Activated gamma-delta T cell (primary cell): ENCODE measurements at regions not wholly inside any gene's neighbourhood (a gene's known extent, or its start where the extent isn't known, plus 50 kb on each side); places are given as distances from the start of the nearest gene placed in this dataset.
"Not testable (repeated sequence)": the region's sequence is repeated elsewhere in the genome, so short reads cannot be mapped to it uniquely, and the experiment has no call there.

Experiments
- DNase-seq: peaks from one replicate; lab custom pipeline; 2025; lab: John Stamatoyannopoulos, UW

DNA sequence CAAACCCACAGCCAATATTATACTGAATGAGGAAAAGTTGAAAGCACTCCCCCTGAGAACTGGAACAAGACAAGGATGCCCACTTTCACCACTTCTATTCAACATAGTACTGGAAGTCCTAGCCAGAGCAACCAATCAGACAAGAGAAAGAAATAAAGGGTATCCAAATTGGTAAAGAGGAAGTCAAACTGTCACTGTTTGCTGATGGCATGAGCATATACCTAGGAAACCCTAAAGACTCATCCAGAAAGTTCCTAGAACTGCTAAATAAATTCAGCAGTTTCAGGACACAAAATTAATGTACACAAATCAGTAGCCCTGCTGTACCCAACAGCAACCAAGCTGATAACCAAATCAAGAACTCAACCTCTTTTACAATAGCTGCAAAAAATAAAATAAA is 220.0 kb downstream of the SYK start:
- not testable (repeated sequence) for DNase-seq

DNA sequence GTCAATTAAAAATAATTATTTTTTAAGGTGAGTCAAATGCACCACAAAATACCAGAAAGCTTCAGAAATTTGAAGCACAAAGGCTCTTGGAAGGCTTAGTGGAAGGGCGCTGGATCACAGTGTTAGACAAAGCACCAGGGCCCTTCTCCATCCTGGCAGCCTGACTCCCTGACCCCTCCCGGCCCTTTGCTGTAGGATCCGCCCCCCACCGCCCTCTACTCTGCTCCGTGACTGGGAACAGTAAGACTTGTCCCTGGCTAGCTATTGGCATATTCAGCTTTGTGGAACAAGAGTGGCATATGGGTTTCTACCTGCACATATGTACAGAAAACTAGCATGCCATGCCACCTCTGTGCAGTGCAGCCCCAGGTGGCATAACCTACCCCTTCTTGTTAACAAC is 222.1 kb downstream of the SYK start:
- DNase-seq = no peak

DNA sequence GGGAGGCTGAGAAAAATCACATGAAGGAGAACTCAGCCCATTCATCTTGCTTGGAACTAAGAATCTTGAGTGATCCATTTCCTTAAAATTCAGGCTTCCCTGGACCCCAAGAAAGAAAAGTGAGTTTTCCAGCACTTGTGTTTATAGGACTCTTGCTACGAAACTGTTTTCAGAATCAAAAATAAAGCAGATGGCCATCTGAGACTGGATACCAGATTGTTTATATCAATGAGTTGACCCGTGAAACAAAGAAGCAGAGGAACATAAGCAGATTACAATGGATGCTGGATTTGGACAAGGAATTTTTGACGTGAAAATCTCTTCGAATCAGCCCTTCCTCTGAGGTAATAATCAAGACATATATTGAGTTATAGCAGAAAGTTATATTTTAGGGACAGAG is 223.2 kb downstream of the SYK start:
- no peak for DNase-seq

DNA sequence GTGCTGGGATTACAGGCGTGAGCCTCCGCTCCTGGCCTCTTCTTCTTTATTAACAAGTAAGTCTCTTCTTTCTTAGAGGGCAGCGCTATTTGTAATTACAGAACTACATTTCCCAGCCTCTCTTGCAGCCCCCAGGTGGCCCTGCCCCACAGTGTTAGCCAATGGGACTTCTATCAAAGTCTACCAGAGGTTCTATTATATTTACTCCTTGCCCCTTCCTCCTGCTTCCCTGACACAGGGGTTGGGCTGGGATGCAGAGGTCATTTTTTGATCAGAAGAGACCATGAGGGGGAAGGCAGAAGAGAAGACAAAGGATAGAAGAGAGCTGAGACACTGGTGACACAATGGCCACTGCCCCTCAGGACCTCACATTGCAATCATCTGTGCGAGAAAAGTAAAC is 224.2 kb downstream of the SYK start:
- DNase-seq = no peak

DNA sequence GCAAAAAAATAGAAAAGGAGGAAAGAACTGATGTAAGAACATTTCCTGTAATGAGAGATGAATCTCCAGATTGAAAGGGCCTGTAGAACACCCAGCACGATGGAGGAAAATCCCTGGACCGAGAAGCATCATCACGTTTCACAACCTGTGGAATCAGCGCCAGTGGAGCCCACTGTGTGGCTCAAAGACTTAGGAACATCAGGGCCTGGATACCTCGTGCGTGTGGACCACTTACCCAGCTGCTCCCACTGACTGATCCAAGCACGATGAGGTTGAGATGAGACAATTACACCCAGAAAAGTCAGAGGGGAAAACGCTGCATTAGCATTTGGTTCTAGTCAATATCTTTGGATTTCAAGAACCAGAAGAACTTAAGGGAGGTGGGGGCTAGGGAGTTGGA is 224.6 kb downstream of the SYK start:
- no peak for DNase-seq

DNA sequence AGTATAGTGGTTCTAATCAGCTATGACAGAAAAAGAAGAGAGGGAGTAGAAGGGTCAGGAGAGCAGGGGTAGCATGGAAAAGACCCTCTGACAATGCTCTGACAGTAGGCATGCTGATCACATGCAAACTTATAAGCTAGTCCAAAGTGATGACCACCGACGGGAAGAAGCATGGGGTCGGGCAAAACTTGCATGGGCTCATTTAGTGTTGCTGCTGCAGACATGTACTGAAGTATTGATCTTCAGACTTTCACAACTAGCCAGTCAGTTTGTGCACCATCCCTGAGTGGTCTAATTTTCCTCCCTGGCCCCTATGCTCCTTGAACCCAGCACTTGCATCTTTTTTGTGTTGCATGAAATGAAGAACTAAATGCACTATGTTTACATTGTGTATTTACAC is 225.4 kb downstream of the SYK start:
- DNase-seq = no peak

DNA sequence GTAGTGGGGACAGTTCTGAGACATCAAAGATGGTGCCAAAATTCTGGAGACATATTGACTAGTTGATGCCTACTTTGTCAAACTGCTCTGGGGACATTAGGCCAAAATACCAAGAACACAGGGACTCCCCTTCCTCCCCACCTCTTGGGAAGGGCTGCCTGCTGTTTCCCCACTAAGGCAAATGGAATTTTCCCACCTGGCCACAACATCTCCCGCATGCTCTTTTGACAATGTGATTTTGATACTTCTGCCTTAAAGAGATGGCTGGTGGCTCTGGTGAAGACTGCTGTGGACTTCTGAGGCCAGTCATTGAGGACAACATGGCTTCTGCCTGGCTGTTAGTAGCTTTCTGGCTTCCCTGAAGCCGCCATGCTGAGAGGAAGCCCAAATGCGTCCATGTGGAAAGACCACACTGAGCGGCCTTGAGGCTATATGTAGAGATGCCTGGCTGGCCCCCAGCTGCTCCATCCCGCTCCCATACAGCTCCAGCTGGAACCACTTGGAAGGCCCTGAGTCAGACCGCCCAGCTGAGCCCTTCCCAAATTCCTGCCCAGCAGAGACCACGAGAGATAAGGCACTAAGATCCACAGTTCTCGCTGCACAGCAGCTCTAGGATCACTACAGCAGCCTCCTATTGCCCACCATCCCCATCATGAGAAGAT is 226.7 kb downstream of the SYK start:
- DNase-seq = no peak

DNA sequence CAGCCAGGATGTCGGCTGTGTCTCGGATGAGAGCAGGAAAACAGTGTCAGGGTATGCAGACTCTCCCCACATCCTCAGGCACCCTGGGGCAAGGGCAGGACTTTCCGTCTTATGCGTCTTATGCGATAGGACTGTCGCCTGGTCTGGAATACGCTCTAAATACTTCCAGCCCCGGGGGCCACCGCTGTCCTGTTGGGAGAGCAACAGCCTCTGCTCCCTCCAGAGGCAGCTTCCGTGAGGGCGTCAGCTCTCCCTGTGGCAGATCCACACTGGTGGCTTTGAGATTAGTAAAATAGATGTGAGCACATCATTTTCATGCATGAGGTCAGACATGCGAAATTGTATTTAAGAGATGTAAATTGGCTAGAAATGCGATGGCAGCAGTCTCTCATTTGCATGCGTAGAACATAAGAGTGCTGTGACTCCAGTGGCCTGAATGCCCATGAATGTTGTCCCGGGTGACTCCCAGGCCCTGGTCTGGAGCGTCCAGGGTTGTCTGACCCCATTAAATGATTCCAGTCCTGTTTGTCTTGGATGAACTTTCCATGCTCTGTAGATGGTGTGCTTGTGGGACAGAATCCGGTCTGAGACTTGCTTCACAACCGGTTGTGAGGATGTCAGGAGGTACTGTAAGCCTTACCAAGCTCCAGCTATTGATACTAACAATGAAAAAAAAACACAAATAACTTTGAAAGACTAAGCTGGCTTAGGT is 228.2 kb downstream of the SYK start:
- no peak for DNase-seq

DNA sequence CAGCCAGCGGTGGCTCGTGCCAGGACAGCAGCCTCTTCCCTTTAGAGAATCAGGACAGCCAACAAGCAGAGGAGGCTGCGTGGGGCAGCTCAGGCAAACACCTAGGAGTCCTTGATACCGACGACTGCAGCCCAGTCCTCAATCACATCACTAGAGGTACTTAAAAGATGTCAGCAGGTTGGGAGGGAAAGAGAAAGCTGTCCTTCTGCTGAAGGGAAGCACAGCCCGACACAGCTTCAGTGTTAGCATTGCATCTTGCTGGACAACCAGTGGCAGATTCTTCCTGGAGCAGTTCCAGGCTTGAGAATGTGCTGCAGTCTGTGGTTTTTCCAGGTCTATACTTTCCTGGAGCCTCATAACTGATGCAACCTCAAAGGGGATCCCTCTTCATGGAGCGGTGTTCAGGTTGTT is 230.5 kb downstream of the SYK start:
- DNase-seq = no peak

DNA sequence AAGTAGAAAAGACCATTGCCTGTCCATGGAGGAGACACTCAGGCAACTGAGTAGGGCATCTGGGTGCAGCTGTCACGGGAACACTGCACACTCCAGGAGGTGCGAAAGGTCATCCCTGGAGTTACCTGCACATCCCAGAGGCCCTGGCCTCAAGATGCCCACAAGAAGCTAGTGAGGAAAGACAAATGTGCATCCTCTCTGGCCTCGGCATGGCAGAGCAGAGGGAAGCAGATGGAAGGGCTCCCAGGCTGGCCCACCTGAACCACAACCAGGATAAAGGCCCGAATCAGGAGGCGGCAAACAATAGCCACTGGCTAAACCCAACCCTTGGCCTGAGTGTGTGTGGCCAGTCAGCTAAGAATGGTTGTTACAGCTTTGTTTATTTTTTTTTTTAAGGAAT is 231.7 kb downstream of the SYK start:
- no peak for DNase-seq

DNA sequence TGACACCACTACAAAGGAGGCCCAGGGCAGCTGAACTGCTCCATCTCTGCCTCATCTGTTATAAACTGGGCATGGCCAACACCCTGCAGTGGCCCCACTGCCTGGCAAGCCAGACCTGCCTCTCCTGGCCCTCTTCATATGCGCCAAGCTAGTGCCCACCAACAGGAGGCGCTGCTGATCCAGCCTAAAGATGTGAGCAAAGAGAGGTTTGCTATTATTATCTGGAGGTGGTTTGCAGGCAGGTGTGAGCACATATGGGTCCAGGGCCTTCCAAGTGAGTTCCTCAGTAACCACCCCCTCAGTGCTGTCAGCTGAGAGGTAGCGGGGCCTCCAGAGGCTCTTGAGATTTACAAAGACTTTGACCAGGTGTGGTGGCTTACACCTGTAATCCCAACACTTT is 232.2 kb downstream of the SYK start:
- DNase-seq = no peak

DNA sequence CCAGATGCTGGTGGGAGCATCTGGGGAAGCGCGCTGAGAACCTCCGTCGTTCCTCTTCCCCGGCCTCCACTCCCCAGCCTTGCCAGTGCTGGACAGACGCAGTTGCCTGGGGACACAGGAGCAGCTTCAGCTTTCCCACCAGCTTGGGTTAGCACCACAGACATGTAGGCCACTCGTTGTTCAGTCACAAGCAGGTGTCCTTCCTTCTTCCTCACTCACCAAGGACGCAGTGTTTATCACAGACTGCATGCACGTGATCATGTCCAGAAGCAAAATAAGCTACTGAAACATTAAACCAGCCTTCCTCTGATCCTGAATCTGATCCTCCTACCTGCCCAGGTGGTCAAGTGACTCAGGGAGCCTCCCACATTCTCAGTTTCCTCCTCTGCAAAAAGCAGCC is 232.9 kb downstream of the SYK start:
- no peak for DNase-seq

DNA sequence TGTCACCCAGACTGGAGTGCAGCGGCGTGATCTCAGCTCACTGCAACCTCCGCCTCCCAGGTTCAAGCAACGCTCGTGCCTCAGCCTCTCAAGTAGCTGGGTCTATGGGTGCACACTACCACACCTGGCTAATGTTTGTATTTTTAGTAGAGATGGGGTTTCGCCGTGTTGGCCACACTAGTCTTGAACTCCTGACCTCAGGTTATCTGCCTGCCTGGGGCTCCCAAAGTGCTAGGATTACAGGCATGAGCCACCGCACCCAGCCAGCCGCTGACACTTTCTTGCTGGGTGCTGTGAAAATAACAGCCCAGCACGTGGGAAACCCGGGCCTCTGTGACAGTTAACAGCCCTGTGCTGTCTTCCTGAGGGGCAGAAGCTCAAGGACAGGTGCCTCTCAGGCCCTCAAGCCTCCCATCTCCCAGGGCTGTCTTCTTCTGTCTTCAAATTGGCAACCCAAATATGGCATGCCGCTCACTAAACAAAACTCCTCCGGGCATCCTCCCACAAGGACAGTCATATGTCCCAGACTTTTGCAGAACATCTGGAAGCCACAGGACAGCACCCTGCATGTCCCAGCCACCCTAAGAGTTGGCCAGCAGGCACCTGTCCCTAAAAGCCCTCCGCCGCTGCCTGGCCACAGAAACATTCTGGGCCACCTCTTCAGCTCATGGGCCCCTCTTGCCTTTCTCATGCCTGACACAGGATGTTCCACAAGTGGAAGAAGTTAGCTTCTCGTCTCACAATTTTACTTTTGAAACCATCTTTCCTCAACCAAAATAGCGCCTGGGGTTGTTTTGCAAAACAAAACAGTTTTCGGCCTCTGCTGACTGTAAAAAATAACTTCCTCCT is 233.6 kb downstream of the SYK start:
- no peak for DNase-seq

DNA sequence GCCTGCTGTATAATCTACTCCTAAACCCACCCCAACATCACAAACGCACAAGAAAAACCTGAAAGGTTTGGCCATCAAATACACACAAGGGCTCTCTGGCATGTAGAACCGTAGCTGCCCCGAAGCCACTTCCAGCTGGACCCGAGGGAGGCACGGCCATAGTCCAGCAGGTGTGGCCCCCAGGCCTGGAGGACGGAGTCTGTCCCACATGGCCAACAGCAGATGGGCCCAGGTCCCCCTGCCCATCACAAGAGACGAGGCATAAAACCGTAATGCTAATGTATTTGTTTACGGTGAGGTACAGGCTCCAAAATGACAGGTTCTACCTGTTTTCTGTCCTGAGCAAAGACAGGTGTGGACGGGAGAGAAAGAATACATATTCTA is 234.2 kb downstream of the SYK start:
- DNase-seq = no peak

DNA sequence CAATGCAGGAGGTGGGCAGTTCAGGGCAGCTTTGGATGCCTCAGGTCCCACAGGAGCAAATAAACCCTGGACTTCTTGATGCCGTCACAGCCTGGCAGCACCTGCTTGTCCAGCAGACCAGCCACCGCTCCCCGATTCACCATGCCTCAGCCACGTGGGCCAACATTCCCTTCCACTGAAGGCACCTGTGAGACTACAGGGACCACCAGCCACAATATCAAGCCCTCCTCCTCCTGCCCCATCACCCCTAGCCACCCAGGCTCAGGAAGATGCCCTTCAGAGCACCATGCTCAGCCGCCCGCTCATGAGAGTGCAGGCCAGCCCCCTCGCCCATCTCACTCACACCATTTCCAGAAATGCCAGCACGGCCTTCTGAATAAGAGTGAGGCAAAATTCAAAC is 234.7 kb downstream of the SYK start:
- no peak for DNase-seq

DNA sequence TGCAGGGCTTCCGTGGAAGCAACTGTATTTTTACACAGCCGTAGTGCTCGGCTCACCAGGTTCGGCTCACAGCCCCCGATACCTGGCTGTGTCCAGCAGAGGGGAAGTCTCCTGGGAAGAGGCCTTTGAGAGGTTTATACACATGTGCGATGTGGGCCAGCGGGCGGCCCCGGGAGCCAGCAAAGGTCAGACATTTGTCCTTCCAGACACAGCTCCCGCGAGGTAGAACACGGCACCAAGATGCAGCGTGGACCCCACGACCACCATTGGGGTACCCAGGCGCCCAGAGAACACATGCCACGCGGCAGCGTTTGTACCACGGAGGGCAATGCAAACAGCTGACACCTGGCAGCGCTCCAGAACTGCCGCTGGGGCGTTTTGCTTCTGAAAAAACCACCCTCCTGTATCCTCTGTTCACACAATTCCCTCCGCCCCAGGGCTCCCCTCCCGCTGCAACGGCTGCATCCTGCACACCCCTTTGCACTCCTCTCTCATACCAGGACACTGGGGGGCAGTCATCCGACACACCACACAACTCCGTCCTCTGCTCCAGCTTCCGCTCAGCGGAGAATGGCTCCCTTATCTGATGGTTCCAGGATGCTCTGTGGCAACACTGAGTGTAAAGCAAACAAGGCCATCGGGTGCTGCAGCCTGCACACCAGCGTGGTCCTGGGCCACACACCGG is 235.3 kb downstream of the SYK start:
- DNase-seq = peak; percentile 18

DNA sequence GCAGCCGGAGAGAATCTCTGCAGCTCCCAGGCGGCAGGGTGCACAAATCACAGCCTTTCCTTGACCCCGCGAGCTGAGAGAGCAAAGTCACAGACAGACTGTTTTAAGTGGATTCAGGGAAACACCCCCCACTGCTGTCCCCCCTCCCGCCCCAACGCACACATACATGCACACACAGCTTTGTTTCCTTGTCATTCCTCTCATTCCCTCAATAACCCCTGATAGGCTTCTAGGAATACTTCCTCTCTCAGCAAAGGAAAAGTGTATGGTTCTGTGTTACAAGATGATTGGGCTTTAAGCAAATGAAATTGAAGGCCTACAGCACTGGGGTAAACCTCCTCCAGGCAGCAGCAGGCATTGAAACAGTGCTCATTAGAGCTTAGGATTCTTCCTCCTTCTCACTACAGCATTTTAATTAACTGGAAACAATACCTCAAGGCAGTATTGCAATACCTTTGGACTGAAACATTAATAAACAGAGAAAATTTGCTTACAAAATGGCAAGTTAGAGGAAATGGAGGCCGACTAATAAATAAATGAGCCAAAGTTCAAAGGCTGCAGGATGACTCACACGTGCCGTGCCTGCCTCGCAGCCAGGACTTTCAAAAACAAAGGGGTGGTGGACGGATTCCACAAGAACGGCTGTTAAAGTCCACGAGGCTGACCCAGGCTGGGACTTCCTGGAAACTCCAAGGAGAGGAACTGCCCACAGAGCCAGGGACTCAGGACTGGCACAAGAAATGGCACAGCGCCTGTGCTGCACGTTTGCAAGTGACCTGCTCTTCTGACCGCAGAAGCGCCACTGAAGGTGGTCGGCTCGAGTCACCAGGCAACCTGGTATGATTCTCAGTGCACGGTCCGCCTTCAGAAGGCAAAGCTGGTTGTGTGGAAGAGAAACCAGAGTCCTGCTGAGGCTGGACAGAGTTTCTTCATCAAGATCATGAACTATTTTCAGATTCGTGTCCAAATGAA is 236.2 kb downstream of the SYK start:
- DNase-seq = no peak

DNA sequence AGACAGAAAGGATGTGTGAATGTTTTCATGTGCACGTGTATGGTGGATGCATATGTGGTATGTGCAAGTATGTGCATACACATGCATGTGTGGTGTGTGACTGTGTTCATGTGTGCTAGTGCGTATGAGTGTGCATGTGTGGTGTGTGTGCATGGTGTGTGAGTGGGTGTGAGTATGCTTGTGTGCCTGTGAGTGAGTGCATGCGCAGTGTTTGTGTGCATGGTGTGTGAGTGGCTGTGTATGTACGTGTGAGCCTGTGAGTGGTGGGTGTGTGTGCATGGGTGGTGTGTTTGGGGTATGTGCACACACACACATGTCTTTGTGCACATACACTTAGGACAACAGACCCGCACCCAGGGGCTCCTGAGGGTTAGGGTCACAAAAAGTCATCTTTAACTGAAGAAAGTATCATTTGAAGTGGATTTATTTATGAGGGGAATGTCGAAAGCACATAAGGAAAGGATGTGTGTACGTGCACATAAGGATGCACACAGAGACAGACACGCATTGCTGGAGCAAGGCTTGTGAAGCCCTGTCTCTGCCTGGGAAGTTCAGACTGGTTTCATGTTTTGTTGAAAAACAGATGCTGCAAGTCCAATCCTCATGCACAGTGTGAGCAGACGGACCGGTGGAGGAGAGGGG is 237.0 kb downstream of the SYK start:
- no peak for DNase-seq

DNA sequence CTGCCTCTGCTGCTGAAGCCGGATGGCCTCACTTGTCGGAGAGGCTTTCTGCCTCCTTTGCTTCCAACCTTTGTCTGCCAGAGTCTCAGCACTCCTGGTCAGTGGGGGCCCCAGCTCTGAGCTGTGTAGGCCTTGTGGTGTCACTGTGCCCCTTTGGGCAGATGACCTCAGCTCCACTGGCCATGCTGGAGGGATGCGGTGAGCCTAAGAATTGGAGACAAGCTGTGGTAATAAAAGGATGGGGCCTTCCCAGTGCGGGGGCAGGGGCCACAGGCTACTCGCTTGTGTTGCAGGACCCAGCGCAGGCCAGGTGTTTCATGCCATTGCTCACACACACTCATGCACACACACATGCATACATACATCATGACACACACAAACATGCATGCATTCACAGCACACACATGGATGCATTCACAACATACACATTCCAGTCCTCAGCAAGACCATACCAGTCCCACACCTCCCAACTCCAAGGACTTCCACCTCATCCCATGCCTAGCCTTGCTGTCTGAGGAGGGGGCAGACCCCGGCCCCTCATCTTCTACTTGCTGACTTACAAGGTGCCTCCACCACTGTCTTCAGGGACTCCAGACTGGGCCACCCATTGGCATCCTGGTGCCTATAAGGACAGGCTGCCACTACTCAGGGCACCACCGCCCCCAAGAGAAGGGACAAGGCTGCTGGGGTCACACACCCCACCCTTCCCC is 237.7 kb downstream of the SYK start:
- no peak for DNase-seq

DNA sequence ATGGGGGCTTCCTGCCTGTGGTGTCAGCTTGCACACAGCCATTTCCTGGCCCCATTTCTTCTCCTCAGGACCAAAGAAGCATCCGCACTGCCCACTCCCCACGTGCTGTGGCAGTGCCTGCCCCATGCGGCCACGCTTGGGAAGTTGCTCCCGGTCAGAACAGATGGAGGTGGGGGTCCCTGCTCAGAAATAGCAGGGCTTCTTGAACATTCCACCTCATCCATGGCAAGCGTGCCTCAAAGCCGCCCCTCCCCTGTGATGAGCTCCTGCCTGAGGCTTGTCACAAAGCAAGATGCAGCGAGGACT is 238.2 kb downstream of the SYK start:
- DNase-seq = no peak
